GM18499 (cell line): ENCODE measurements at regions not wholly inside any gene's neighbourhood (a gene's known extent, or its start where the extent isn't known, plus 50 kb on each side); places are given as distances from the start of the nearest gene placed in this dataset.

ENCODE experiments used
- ATAC-seq: cut with Tn5 transposase; IDR thresholded peaks from one replicate; pipeline ENCODE4 v1.9.1; 2021; ENCODE audit warnings: moderate number of reproducible peaks; ENCODE audit not compliant: insufficient read depth, unreplicated experiment

- peak; percentile 60 for ATAC-seq
These were observed 508.6 kb downstream of the FLRT2 start for GRCh38 chr14:86038387-86039042.

GRCh38 chr14:86035882-86036281, 505.9 kb downstream of the FLRT2 start:
- ATAC-seq: no peak

GRCh38 chr14:86027990-86028389, 498.0 kb downstream of the FLRT2 start:
- ATAC-seq: no peak

GRCh38 chr14:86027144-86027543, 497.2 kb downstream of the FLRT2 start:
- ATAC-seq: no peak

- ATAC-seq: no peak
These were observed 492.2 kb downstream of the FLRT2 start for GRCh38 chr14:86022031-86022629.

- no peak for ATAC-seq
These were observed 490.9 kb downstream of the FLRT2 start for GRCh38 chr14:86020841-86021240.

- ATAC-seq: no peak
These were observed 486.0 kb downstream of the FLRT2 start for GRCh38 chr14:86015941-86016340.

GRCh38 chr14:86015511-86015910, 485.6 kb downstream of the FLRT2 start:
- ATAC-seq: no peak

GRCh38 chr14:86013641-86014040, 483.7 kb downstream of the FLRT2 start:
- ATAC-seq: no peak

GRCh38 chr14:86012461-86012860, 482.5 kb downstream of the FLRT2 start:
- no peak for ATAC-seq

- no peak for ATAC-seq
These were observed 474.1 kb downstream of the FLRT2 start for GRCh38 chr14:86003998-86004397.

- no peak for ATAC-seq
These were observed 466.6 kb downstream of the FLRT2 start for GRCh38 chr14:85996551-85996950.

GRCh38 chr14:85991156-85991555, 461.2 kb downstream of the FLRT2 start:
- no peak for ATAC-seq

GRCh38 chr14:85987907-85988306, 458.0 kb downstream of the FLRT2 start:
- no peak for ATAC-seq

- no peak for ATAC-seq
These were observed 457.3 kb downstream of the FLRT2 start for GRCh38 chr14:85987292-85987691.

GRCh38 chr14:85978582-85979250, 448.8 kb downstream of the FLRT2 start:
- no peak for ATAC-seq

- no peak for ATAC-seq
These were observed 444.7 kb downstream of the FLRT2 start for GRCh38 chr14:85974602-85975001.

GRCh38 chr14:85963486-85963885, 433.5 kb downstream of the FLRT2 start:
- no peak for ATAC-seq

GRCh38 chr14:85960756-85961155, 430.8 kb downstream of the FLRT2 start:
- ATAC-seq: no peak

GRCh38 chr14:85959063-85959462, 429.1 kb downstream of the FLRT2 start:
- no peak for ATAC-seq

- no peak for ATAC-seq
These were observed 428.1 kb downstream of the FLRT2 start for GRCh38 chr14:85958069-85958468.

- ATAC-seq: no peak
These were observed 423.3 kb downstream of the FLRT2 start for GRCh38 chr14:85953265-85953664.
